SK-N-SH treated with all-trans-retinoic acid at 6 μM for 48 hours (cell line): ENCODE measurements at regions not wholly inside any gene's neighbourhood (a gene's known extent, or its start where the extent isn't known, plus 50 kb on each side); places are given as distances from the start of the nearest gene placed in this dataset.

Source experiments
- ARNTL ChIP-seq: fragments of 450-650 bp; formaldehyde crosslinking; IDR thresholded peaks from 2 replicates; pipeline ENCODE4 v1.5.0; 2020; ENCODE audit warnings: low read depth, mild to moderate bottlenecking, moderate library complexity, borderline replicate concordance
- BACH2 ChIP-seq: fragments of 250-450 bp; sonication (Bioruptor Pico); IDR thresholded peaks from 2 replicates; pipeline ENCODE4 v1.9.0; 2021; ENCODE audit warnings: mild to moderate bottlenecking, borderline replicate concordance
- CREB5 ChIP-seq: fragments of 250-450 bp; sonication (Bioruptor Pico); IDR thresholded peaks from 2 replicates; pipeline ENCODE4 v1.5.1; 2020; ENCODE audit warnings: low read depth, mild to moderate bottlenecking, moderate library complexity
- CSDC2 ChIP-seq: fragments of 250-450 bp; sonication (Bioruptor Pico); IDR thresholded peaks from 2 replicates; pipeline ENCODE4 v1.5.0; 2020; ENCODE audit warnings: mild to moderate bottlenecking, moderate library complexity
- ESRRG ChIP-seq: fragments of 250-450 bp; sonication (Bioruptor Pico); IDR thresholded peaks from 2 replicates; pipeline ENCODE4 v1.6.1; 2021; ENCODE audit warnings: mild to moderate bottlenecking
- GLIS3 ChIP-seq: fragments of 250-450 bp; sonication (Bioruptor Pico); IDR thresholded peaks from 2 replicates; pipeline ENCODE4 v1.5.0; 2020; ENCODE audit warnings: mild to moderate bottlenecking, moderate library complexity
- ISL1 ChIP-seq: fragments of 250-450 bp; sonication (Bioruptor Pico); IDR thresholded peaks from 2 replicates; pipeline ENCODE4 v2.1.2; 2022; ENCODE audit warnings: mild to moderate bottlenecking, moderate library complexity
- PATZ1 ChIP-seq: fragments of 250-450 bp; sonication (Bioruptor Pico); IDR thresholded peaks from 2 replicates; pipeline ENCODE4 v1.8.0; 2020; ENCODE audit warnings: mild to moderate bottlenecking, moderate library complexity, borderline replicate concordance
- TCF4 ChIP-seq: fragments of 250-450 bp; sonication (Bioruptor Pico); IDR thresholded peaks from 2 replicates; pipeline ENCODE4 v1.8.0; 2021; ENCODE audit warnings: mild to moderate bottlenecking, moderate library complexity, borderline replicate concordance
- ZC3H10 ChIP-seq: fragments of 250-450 bp; sonication (Bioruptor Pico); IDR thresholded peaks from 2 replicates; pipeline ENCODE4 v1.5.1; 2021; ENCODE audit warnings: mild to moderate bottlenecking, moderate library complexity
- ZFP3 ChIP-seq: fragments of 250-450 bp; sonication (Bioruptor Pico); IDR thresholded peaks from 2 replicates; pipeline ENCODE4 v1.5.0; 2020; ENCODE audit warnings: mild to moderate bottlenecking, moderate library complexity
- ZNF70 ChIP-seq: fragments of 450-650 bp; formaldehyde crosslinking; IDR thresholded peaks from 2 replicates; pipeline ENCODE4 v1.5.0; 2020; ENCODE audit warnings: mild to moderate bottlenecking, moderate library complexity
- ZNF8 ChIP-seq: fragments of 450-650 bp; formaldehyde crosslinking; IDR thresholded peaks from 2 replicates; pipeline ENCODE4 v1.5.0; 2020; ENCODE audit warnings: mild to moderate bottlenecking, moderate library complexity

GRCh38 chr11:14587258-14587657 lies 56.3 kb upstream of the PDE3B start:
- TF ChIP-seq PATZ1 = no peak
- no peak for TF ChIP-seq BACH2
- TF ChIP-seq TCF4 (CRISPR knock-in tag) = no peak
- TF ChIP-seq CREB5 (CRISPR knock-in tag) = no peak
- no peak for TF ChIP-seq ZFP3 (CRISPR knock-in tag)
- TF ChIP-seq ZC3H10 = no peak
- TF ChIP-seq ISL1 (CRISPR knock-in tag) = no peak
- TF ChIP-seq ZNF70 (CRISPR knock-in tag) = no peak
- TF ChIP-seq GLIS3 (CRISPR knock-in tag) = no peak
- TF ChIP-seq ZNF8 (CRISPR knock-in tag) = no peak
- TF ChIP-seq ESRRG (CRISPR knock-in tag) = no peak
- no peak for TF ChIP-seq CSDC2
- no peak for TF ChIP-seq ARNTL (CRISPR knock-in tag)
